HCT116 (cell line): ENCODE measurements at regions not wholly inside any gene's neighbourhood (a gene's known extent, or its start where the extent isn't known, plus 50 kb on each side); places are given as distances from the start of the nearest gene placed in this dataset.

Source experiments
- ATAC-seq: fragments of 200-7000 bp; cut with Tn5 transposase; 2 replicates; pipeline ENCODE4 v1.9.1; 2020; ENCODE audit warnings: mild to moderate bottlenecking, moderate library complexity
- BruUV-seq: library from RNA; stranded (reverse); fragments of 400-500 nt; replicated peaks from 2 replicates; lab custom pipeline; 2021; lab: Mats Ljungman, UMichigan
- CTCF ChIA-PET: fragments of 300-600 bp; sonication (Branson Sonifier 250); formaldehyde crosslinking; loops from one replicate; lab custom pipeline; 2021; ENCODE audit warnings: antibody characterized with exemption; lab: Charles Lee
- POLR2A ChIA-PET: fragments of 300-600, 350-600 bp; sonication (Branson Sonifier 250); formaldehyde crosslinking; loops from one replicate; lab custom pipeline; 2021; ENCODE audit warnings: antibody characterized with exemption; lab: Charles Lee
- RAD21 ChIA-PET, 2 experiments: fragments of 300-600 bp; sonication (Branson Sonifier 250); formaldehyde crosslinking; loops; one replicate each; lab custom pipeline; 2023; ENCODE audit warnings: low total read pairs in 2 of 2; ENCODE audit not compliant: uncharacterized antibody in 2 of 2, unreplicated experiment in 2 of 2, low non-redundant PET in 1 of 2; lab: Charles Lee
- DNase-seq: peaks from one replicate; pipeline ENCODE4 v3.0.0-alpha.2; 2010; ENCODE audit warnings: low read depth, low spot score
- H2AFZ ChIP-seq: fragments of 200-600 bp; shearing (Covaris generic), sonication (generic); 2 replicates; pipeline ENCODE4 v1.6.1; 2017; ENCODE audit warnings: low read depth, mixed run types, mixed read lengths, antibody characterized with exemption, low read length; ENCODE audit not compliant: poor library complexity, severe bottlenecking
- H3K27ac ChIP-seq: 2 replicates; pipeline ENCODE4 v1.5.1; 2012; ENCODE audit warnings: low read depth, low read length
- H3K27me3 ChIP-seq: fragments of 200-600 bp; sonication (generic); 2 replicates; pipeline ENCODE4 v1.6.1; 2016; ENCODE audit warnings: mixed run types, low read length, mixed read lengths; ENCODE audit not compliant: insufficient read depth
- H3K36me3 ChIP-seq, 2 experiments: fragments of 200-500 bp in 1 of 2; fragments of 200-600 bp in 1 of 2; sonication (Bioruptor generic) in 1 of 2; sonication (generic) in 1 of 2; 2 replicates each; pipeline versions ENCODE4 v1.5.1 to v1.6.1; 2014 to 2016; ENCODE audit warnings: low read length in 2 of 2, inconsistent platforms in 1 of 2, mixed read lengths in 1 of 2, mixed run types in 1 of 2; ENCODE audit not compliant: insufficient read depth in 2 of 2, control insufficient read depth in 1 of 2
- H3K4me1 ChIP-seq, 2 experiments: fragments of 200-600 bp in 1 of 2; sonication (generic) in 1 of 2; 2 replicates each; pipeline versions ENCODE4 v1.5.1 to v1.6.1; 2012 to 2017; ENCODE audit warnings: low read length in 2 of 2, inconsistent platforms in 1 of 2, mild to moderate bottlenecking in 1 of 2, mixed read lengths in 1 of 2, mixed run types in 1 of 2, moderate library complexity in 1 of 2; ENCODE audit not compliant: insufficient read depth in 2 of 2, control insufficient read depth in 1 of 2
- H3K4me2 ChIP-seq: fragments of 200-600 bp; sonication (generic); 2 replicates; pipeline ENCODE4 v1.6.1; 2017; ENCODE audit warnings: mixed run types, low read length, mixed read lengths
- H3K4me3 ChIP-seq, 2 experiments: fragments of 200-600 bp in 1 of 2; sonication (generic) in 1 of 2; replicated peaks in 1 of 2; 2 replicates each; pipeline ENCODE4 v1.5.1; 2011 to 2016; ENCODE audit warnings: low read length in 2 of 2, control low read depth in 1 of 2, low read depth in 1 of 2, mild to moderate bottlenecking in 1 of 2, mixed read lengths in 1 of 2, mixed run types in 1 of 2
- H3K79me2 ChIP-seq: fragments of 200-600 bp; sonication (generic); 2 replicates; pipeline ENCODE4 v1.6.1; 2017; ENCODE audit warnings: mild to moderate bottlenecking, mixed run types, low read length, moderate library complexity, mixed read lengths; ENCODE audit not compliant: insufficient read depth
- H3K9ac ChIP-seq: fragments of 200-600 bp; sonication (generic); 2 replicates; pipeline ENCODE4 v1.6.1; 2016; ENCODE audit warnings: low read length, mixed read lengths
- H3K9me2 ChIP-seq: fragments of 200-600 bp; sonication (generic), shearing (Covaris generic); 2 replicates; pipeline ENCODE4 v1.6.1; 2017; ENCODE audit warnings: mixed run types, mild to moderate bottlenecking, moderate library complexity; ENCODE audit not compliant: insufficient read depth
- H3K9me3 ChIP-seq, 2 experiments: fragments of 200-500 bp in 1 of 2; fragments of 200-600 bp in 1 of 2; sonication (Bioruptor generic) in 1 of 2; sonication (generic) in 1 of 2; 2 replicates each; pipeline ENCODE4 v1.6.1; 2014 to 2017; ENCODE audit warnings: low read length in 2 of 2, mixed read lengths in 2 of 2, inconsistent platforms in 1 of 2, low read depth in 1 of 2, mild to moderate bottlenecking in 1 of 2, mixed run types in 1 of 2, moderate library complexity in 1 of 2; ENCODE audit not compliant: control insufficient read depth in 1 of 2, insufficient read depth in 1 of 2
- H4K20me1 ChIP-seq: fragments of 200-600 bp; sonication (generic), shearing (Covaris generic); 2 replicates; pipeline ENCODE4 v1.6.1; 2017; ENCODE audit warnings: mixed run types, mild to moderate bottlenecking, moderate library complexity; ENCODE audit not compliant: insufficient read depth
- CEBPB ChIP-seq: IDR thresholded peaks from 2 replicates; pipeline ENCODE4 v1.6.1; 2012; ENCODE audit warnings: low read depth
- EZH2 ChIP-seq: fragments of 200-600 bp; sonication (generic); IDR thresholded peaks from 2 replicates; pipeline ENCODE4 v1.6.1; 2017; ENCODE audit warnings: antibody characterized with exemption, mixed run types
- EZH2phosphoT487 ChIP-seq: fragments of 200-600 bp; IDR thresholded peaks from 2 replicates; pipeline ENCODE4 v1.6.1; 2018; ENCODE audit warnings: antibody characterized with exemption, borderline replicate concordance
- FOSL1 ChIP-seq: IDR thresholded peaks from 2 replicates; pipeline ENCODE4 v1.6.1; 2012; ENCODE audit warnings: low read depth
- JUND ChIP-seq: IDR thresholded peaks from 2 replicates; pipeline ENCODE4 v1.6.1; 2012
- MAX ChIP-seq: IDR thresholded peaks from 2 replicates; pipeline ENCODE4 v1.6.1; 2012
- POLR2AphosphoS5 ChIP-seq: IDR thresholded peaks from 2 replicates; pipeline ENCODE4 v1.6.1; 2011; ENCODE audit warnings: mild to moderate bottlenecking, low read depth, low read length, moderate library complexity
- SP1 ChIP-seq: IDR thresholded peaks from 2 replicates; pipeline ENCODE4 v1.6.1; 2012; ENCODE audit warnings: low read depth
- YY1 ChIP-seq: IDR thresholded peaks from 2 replicates; pipeline ENCODE4 v1.6.1; 2011; ENCODE audit warnings: low read length, low read depth, moderate library complexity, mild to moderate bottlenecking; ENCODE audit not compliant: insufficient replicate concordance; ENCODE audit errors: extremely low read depth
- ZFX ChIP-seq: fragments of 450-650 bp; IDR thresholded peaks from 2 replicates; pipeline ENCODE4 v1.6.1; 2017
- intact Hi-C: fragments of 100-400 bp; cut with micrococcal nuclease; formaldehyde crosslinking; loops from 2 replicates; pipeline ENCODE4 v1.10.0; 2022
- TF ChIP-seq, protein P1 (sequence below), 3 experiments: fragments of 200-600 bp in 1 of 3; sonication (generic) in 1 of 3; IDR thresholded peaks in 2 of 3; conservative IDR thresholded peaks in 1 of 3; 2 replicates each; pipeline ENCODE4 v1.5.1; 2012 to 2017; ENCODE audit warnings: low read depth in 2 of 3, low read length in 2 of 3, antibody characterized with exemption in 1 of 3, borderline replicate concordance in 1 of 3, control low read depth in 1 of 3, mild to moderate bottlenecking in 1 of 3, mixed read lengths in 1 of 3, mixed run types in 1 of 3, moderate library complexity in 1 of 3; ENCODE audit not compliant: insufficient read depth in 1 of 3
- TF ChIP-seq, protein P2 (sequence below): IDR thresholded peaks from 2 replicates; pipeline ENCODE4 v1.6.1; 2011; ENCODE audit warnings: mild to moderate bottlenecking, low read length, moderate library complexity; ENCODE audit not compliant: insufficient replicate concordance; ENCODE audit errors: extremely low read depth
- TF ChIP-seq, protein P3 (sequence below): IDR thresholded peaks from 2 replicates; pipeline ENCODE4 v1.6.1; 2012

GRCh38 chr2:35920061-35920460, 435.5 kb upstream of the CRIM1 start:
- H3K9me2 ChIP-seq = no peaks in the 10 kb centered on the region
- intact Hi-C loops = no loop called here
- CTCF ChIA-PET = no interaction called here

More at GRCh38 chr2:35920061-35920460, 435.5 kb upstream of the CRIM1 start:
- ChIA-PET RAD21 (no interaction called here), POLR2A (no interaction called here)
- no peak for TF ChIP-seq JUND
- TF ChIP-seq FOSL1 = no peak
- no peak for TF ChIP-seq CEBPB
- TF ChIP-seq, protein P1, sequence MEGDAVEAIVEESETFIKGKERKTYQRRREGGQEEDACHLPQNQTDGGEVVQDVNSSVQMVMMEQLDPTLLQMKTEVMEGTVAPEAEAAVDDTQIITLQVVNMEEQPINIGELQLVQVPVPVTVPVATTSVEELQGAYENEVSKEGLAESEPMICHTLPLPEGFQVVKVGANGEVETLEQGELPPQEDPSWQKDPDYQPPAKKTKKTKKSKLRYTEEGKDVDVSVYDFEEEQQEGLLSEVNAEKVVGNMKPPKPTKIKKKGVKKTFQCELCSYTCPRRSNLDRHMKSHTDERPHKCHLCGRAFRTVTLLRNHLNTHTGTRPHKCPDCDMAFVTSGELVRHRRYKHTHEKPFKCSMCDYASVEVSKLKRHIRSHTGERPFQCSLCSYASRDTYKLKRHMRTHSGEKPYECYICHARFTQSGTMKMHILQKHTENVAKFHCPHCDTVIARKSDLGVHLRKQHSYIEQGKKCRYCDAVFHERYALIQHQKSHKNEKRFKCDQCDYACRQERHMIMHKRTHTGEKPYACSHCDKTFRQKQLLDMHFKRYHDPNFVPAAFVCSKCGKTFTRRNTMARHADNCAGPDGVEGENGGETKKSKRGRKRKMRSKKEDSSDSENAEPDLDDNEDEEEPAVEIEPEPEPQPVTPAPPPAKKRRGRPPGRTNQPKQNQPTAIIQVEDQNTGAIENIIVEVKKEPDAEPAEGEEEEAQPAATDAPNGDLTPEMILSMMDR (IDR thresholded peaks at IDR 0.05 in 2 of 3, conservative IDR thresholded peaks at IDR 0.05 in 1 of 3; ENCODE audit: borderline replicate concordance in 1 of 3, insufficient read depth in 1 of 3, low read depth in 2 of 3, low read length in 2 of 3) = no peak
- TF ChIP-seq, protein P2, sequence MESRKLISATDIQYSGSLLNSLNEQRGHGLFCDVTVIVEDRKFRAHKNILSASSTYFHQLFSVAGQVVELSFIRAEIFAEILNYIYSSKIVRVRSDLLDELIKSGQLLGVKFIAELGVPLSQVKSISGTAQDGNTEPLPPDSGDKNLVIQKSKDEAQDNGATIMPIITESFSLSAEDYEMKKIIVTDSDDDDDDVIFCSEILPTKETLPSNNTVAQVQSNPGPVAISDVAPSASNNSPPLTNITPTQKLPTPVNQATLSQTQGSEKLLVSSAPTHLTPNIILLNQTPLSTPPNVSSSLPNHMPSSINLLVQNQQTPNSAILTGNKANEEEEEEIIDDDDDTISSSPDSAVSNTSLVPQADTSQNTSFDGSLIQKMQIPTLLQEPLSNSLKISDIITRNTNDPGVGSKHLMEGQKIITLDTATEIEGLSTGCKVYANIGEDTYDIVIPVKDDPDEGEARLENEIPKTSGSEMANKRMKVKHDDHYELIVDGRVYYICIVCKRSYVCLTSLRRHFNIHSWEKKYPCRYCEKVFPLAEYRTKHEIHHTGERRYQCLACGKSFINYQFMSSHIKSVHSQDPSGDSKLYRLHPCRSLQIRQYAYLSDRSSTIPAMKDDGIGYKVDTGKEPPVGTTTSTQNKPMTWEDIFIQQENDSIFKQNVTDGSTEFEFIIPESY = no peak
- TF ChIP-seq POLR2AphosphoS5 = no peak
- TF ChIP-seq, protein P3, sequence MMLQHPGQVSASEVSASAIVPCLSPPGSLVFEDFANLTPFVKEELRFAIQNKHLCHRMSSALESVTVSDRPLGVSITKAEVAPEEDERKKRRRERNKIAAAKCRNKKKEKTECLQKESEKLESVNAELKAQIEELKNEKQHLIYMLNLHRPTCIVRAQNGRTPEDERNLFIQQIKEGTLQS = no peak
- no peak for TF ChIP-seq SP1
- TF ChIP-seq YY1 = no peak
- no peak for TF ChIP-seq ZFX
- TF ChIP-seq MAX = no peak
- TF ChIP-seq EZH2phosphoT487 = no peak
- TF ChIP-seq EZH2 = no peak
- H2AFZ ChIP-seq = no peak overlapping the region
- H3K9ac ChIP-seq = no peak overlapping the region
- H4K20me1 ChIP-seq = no peaks in the 10 kb centered on the region; the same call in 1 of the 2 replicates
- H3K27ac ChIP-seq = no peak overlapping the region
- H3K27me3 ChIP-seq = no peaks in the 10 kb centered on the region
- no peak overlapping the region for H3K4me2 ChIP-seq
- DNase-seq (no peak), ATAC-seq (no peak)
- BruUV-seq = no TSS peak
- H3K9me3 ChIP-seq = no peaks in the 10 kb centered on the region
- H3K4me1 ChIP-seq = no peaks in the 10 kb centered on the region
- H3K4me3 ChIP-seq = no peak overlapping the region
- H3K36me3 ChIP-seq = no peaks in the 10 kb centered on the region
- H3K79me2 ChIP-seq = no peaks in the 10 kb centered on the region
